ENCODE measurements at regions not wholly inside any gene's neighbourhood (a gene's known extent, or its start where the extent isn't known, plus 50 kb on each side); places are given as distances from the start of the nearest gene placed in this dataset.

DNA sequence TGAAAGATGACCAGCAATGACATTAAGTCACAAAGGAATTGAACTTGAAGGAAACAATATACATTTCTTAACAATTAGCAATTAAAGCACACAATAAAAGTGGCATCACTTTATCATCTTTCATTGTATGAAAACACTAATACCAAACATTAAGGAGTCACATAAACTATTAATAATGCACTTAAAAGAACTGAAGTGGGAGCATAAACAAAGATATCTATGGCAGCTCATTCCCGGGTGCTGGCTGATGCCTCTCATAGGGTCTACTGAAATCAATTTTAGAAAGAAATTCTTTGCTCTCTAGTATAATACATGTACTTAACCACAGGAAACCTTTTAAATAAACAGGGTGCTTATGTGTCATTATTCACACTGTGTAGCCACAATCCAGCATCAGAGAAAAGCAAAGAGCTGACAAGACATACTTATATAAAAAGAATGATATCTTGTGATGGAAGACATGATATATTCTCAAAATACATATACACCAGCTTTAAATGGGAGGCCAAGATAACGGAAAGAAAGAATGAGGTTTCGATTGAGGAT, 1207.8 kb downstream of the EFNB2 start:
- no peak for DNase-seq (ENCODE audit: low read depth in 2 of 2)

DNA sequence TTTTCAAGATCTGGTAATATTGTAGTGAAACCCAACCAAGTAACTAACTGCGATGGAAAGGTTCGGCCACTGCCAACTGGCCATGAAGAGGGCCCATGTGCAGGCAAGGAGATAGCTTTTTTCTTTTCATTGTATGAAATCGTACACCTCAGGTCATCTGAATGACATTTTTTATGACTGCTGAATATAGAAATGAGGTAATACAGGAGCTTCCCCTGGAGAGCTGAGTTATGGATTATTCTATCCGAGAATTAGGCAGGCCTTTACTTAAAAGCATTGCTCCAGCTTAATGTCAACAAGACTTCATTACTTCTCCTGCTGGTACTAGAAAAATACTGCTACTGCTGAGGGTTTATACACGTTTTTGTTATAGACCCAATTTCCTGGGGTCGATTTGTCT, 1215.6 kb downstream of the EFNB2 start:
- DNase-seq (ENCODE audit: low read depth in 2 of 2) = no peak

DNA sequence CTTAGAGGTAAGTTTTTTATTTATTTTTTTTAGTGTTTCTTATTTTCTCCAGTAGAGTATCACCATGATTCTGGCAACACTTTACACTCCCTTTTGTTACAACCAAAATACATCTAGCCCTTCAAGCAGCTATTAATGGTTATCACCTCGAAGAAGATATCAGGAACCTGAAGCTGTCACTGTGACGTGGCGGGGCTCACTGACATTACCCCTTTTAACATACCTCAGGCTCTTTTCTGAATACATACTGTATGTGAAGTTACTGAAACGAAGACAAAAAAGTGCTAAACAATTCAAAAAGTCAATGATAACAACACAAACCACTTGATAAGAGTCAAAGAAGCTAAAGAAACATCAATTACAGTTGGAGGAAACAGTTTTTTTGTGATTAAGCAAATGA, 1218.7 kb downstream of the EFNB2 start:
- DNase-seq (ENCODE audit: low read depth in 2 of 2) = no peak

DNA sequence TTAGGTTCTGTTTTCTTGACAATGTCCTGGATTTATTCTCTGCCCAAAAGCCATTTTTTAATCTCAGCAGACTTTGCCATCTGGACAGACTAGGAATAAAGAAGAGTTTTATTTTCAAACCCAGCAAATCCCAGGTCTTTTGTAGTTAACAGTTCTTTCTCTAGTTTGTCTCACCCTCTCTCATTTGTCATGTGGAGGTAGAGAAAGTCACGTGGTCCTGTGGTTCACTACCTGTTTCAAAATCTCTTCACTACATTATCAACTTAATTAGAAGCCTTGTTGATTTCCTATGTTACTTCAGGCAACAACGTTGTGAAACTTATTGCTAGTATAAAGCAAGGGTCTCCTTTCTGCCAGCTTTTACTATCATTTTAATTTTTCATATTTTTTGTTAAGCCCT, 1222.6 kb downstream of the EFNB2 start:
- DNase-seq (ENCODE audit: low read depth in 2 of 2) = no peak

DNA sequence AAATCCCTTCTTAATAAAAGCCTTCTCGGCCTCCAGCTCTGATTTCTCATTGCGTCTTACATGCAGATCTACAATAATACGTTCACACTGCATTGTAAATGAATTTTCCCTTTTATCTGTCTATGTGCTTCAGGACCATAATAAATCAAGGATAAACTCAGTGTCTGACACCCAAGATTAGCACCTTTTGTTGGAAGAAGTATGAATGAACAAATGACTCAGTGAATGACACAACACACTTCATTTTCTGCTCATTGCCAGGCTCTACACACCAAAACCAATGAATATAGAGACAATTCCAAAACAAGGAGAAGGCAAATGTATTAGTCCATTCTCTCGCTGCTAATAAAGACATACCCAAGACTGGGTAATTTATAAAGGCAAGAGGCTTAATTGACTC, 1224.4 kb downstream of the EFNB2 start:
- no peak for DNase-seq (ENCODE audit: low read depth in 2 of 2)

DNA sequence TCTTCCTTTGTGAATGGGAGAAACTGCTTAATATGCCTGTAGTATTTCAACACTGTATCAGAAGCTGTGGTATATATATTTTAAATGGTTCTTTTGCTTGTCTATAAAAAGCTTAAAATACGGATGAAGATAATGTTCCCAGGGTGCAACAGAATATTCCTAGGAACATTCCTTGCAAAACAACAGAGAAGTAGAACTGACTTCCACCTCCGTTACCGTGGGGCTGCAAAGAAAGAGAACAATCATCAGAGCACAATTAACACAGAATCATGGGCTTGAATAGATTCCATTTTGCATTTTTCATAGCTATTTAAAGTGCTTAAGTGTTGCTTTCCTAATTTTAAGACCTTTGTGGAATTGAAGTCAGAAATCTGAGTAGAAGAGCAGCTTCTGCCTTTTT, 1227.7 kb downstream of the EFNB2 start:
- no peak for DNase-seq (ENCODE audit: low read depth in 2 of 2)

DNA sequence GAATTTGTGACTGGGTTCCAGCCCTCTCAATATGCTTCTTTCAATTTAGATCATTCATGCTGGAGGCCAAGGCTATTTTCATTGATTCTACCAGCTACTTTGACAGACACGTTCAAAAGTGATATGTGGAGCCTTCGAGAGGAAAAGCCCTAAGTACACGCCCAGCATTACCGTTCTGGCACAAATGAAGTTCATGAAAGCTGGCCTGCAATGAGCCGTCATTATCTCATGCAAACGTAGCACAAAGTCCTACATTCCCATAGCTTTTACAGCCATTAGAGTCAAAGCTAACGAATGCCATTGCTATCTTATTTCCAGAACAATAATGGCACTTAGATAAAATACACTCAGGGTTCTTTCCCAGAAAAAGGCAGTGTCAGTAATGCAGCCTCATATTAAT, 1237.6 kb downstream of the EFNB2 start:
- no peak for DNase-seq (ENCODE audit: low read depth in 2 of 2)

DNA sequence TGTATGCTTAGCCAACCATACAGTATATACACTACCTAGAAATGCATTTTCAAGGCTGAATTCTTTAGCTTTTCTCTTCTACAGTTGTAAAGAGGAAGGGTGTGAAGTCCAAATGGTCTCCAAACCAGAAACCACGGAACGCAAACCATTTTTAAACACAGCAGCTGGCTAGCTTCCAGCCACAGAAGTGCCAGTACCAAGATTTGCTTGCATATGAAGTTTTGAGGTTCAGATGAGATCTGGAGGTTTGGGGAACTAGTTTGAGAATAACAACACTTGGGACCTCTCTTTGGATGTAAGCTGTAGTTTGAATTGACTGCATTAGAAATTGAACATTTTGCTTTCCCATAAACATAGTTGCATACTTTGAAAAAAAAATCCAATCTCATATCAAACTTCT, 1243.5 kb downstream of the EFNB2 start:
- no peak for DNase-seq (ENCODE audit: low read depth in 2 of 2)

DNA sequence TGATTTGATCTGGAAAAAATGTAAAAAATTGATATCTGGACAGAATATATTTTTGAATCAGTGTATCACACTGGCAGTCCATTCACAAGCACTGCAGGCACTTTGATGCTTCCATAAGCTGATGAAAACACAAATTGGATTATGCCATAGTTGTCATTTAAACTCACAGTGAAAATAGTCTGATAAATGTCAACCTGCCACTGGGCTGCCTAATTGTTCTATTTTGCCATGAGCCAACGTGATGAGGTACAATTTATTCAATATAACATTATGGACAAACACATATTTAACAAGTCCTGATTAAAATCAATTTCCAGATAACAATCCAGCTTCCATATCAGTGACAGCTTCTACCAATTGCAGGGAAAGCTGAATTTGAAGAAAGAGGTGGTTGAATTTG, 1244.9 kb downstream of the EFNB2 start:
- no peak for DNase-seq (ENCODE audit: low read depth in 2 of 2)

DNA sequence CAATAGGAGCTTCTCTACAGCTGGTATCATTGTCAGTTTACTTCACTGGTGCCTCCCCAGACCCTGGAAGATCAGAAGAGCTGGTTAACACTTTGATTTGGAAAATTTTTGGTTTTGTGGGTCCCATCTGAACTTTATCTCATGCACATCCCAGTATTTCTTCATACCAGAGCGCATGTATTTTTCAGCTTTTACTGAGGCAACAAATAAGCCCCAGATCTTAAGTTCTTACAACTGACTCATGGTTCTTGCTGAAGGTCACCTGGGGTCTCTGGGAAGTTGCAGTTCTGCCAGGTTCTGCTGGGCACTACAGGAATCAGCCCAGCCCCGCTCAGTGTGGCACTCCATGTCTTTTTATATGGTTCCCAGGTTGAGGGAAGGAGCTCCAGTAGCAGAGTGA, 1249.9 kb downstream of the EFNB2 start:
- no peak for DNase-seq (ENCODE audit: low read depth in 2 of 2)

DNA sequence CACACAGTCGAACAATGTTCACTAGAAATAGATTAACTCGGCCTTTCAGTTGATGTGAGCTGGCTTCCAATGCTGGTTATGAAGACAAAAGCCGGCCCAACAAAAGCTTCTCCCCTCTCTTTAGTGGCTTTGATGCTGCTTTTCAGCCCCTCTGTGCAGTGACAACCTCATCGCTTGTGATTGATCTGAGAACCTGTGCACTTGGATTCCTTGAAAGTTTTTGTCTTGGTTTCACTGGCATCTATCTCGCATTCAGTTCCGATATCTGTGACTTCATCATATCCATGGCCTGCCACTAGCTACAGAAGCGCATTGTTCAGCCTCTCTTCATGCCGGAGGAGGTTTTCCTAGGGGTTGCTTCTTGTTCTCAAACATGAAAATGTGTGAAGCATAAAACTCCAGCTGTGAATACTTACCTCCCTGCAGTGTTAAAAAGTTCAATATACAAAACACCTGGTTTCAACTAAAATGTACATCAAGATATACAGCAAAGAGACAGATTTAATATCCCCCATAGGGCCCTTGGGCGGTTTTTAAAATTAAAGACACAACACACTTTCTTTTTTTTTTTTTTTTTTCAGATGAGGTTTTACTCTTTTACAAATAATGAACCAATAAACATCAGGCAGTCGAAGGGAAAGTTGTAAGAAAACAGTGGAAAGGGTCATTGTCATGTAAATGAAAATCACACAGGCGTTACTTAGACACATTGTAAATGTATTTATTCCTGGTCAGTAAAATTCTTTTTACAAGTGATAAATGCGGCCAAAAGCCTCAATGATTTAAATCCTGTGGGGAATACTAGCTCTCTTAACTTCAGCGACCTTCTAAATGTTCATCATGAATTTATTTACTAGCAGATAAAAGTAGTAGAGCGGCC, 1252.8 kb downstream of the EFNB2 start:
- no peak for DNase-seq (ENCODE audit: low read depth in 2 of 2)

DNA sequence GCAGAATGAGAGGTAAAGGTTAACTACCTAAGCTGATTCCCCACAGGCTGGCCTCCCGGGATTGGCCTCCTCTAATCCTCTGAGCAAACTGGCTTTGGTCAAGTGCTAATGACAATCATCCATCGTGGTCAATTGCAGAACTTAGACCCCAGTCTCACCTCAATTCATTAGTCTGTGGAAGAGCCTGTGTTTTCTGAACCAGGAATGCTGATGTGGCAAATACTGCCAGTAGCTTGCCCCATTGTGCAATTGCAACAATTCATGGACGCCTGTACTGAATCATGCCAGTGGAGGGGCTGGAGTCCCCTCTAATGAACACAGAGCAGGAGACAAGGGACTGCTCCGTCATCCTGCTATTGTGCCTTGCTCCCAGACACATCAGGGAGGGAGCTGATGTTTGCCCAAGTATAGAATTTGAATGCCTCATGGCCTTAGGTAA, 1256.5 kb downstream of the EFNB2 start:
- DNase-seq (ENCODE audit: low read depth in 2 of 2) = no peak

DNA sequence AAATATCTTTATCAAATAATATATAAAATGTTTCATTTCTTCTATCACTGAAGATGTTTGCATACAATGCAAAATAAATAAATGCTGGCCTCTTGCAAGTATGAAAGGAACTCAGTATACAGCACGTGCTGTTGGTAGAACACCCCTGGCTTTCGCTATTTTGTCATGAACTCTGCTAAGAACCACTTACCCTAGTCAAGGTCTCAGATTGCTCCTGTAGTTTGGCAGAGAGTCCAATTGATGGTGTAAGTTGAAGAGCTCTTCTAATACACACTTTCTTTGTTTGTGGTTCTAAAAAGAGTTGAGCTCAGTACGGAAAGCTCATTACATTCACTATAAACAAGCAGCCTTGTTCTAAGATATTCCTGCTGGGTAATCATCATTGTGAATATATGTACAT, 1258.9 kb downstream of the EFNB2 start:
- no peak for DNase-seq (ENCODE audit: low read depth in 2 of 2)

DNA sequence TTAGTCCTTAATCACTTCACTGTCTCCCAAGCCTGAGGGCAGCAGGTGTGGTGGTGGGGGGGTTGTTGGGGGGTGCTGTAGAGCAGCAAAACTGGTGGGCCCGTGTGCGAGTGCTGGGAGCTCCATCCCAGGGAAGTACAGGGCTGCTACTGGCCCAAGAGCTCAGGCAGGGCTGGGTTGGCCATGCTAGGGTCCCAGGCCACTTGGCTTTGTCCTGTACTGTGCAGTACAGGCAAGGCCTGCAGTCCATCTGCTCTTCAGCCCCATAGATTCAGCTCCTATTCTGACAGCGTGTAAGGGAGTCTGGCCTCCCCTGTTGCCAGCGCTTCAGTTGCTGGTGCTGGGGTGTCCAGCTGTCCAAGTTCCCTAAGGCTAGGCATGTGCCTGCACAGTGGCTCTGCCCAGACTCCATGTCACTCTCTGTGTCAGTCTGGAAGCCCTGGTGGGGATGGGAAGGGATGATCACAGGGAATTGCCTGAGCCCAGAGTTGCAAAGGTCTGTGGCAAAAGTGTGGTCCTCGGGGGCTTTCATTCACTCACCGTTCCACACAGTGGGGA, 1261.7 kb downstream of the EFNB2 start:
- no peak for DNase-seq (ENCODE audit: low read depth in 2 of 2)

DNA sequence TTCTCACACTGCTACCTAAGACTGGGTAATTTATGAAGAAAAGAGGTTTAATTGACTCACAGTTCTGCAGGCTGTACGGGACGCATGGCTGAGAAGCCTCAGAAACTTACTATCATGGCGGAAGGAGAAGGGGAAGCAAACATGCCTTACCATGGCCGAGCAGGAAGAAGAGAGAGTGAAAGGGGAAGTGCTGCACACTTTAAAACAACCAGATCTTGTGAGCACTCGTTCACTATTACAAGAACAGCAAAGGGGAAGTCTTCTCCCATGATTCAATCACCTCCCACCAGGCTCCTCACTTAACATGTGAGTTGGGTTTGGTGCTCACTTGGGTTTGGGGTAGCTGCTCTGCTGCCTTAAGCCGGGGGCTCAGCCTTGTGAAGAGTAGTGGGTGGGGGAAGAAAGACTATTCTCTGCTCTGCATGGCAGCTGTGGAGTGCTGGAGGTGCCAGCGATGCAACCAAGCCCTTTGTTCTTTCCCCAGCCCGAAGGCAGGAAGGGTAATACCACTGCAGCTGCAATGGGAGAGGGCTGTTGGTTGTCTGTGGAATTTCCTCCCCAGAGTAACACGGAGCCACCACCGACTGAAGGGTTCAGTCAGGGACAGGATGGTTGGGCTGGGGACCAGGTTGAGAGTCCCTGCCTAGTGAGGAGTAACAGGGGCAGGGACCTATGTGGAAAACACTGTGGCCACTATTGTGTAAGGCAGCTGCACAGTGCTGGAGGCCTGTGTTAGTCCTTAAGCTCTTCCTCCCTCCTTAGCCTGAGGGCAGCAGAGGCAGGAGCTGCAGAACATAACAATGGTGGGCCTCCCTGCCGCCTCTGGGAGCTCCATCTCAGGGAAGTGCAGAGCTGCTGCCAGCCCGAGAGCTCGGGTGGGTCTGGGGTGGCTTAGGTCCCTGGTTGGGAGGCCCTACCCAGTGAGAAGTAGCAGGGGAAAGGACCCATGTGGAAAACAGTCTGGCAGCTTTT, 1262.5 kb downstream of the EFNB2 start:
- DNase-seq (ENCODE audit: low read depth in 2 of 2) = no peak

DNA sequence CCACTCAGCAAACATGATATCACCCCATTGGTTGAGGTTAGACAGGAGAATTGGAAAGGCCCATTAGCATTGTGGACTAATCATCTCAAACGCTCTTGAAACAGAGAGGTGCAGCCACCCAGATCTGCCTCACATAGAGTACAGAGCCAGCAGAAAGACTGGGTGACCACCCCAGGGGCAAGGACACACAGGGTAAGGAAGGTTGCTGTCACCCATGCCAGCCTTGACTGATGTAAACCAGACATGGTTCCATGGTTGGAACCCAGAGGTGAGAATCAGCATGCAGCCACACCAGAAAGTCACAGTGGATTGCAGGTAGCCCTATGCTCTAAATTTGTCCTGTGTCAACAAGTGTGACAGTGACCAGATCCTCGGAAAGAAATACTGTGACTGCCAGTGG, 1268.8 kb downstream of the EFNB2 start:
- DNase-seq (ENCODE audit: low read depth in 2 of 2) = no peak

DNA sequence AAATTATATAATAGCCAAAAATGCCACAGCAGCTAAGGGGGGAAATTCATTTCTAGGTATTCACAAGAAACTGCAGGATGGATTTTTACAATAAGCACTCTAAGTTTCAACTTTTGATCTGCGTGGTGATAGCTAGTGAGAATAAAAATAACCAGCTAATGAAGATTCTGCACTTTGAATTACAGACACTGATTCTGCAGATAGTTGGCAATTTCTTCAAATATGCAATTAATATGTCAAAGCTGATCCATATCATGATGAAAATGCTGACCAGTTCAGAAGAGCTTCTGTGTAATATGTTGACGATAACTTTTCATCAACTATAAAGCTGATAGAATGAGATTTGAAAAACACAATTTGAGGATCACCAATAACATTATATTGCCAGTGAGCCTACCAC, 1272.9 kb downstream of the EFNB2 start:
- no peak for DNase-seq (ENCODE audit: low read depth in 2 of 2)

DNA sequence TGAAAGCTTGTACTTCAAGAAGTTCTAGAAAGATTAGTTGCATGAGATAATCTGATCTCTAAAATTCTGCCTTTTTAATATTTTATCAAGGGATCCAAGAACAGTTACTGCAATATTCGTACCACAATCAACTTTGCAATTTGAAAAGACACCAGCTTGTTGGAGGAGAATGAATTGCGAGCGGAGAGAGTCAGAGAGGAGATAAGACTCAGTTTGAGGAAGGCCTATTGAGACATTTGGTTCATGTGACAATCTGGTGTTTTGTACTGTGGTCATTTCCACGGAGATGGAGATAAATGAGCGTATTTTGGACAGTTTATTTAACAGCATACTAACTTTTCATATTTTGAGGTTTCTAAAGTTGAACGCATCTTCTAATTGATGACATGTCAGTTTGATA, 1276.0 kb downstream of the EFNB2 start:
- DNase-seq (ENCODE audit: low read depth in 2 of 2) = no peak

DNA sequence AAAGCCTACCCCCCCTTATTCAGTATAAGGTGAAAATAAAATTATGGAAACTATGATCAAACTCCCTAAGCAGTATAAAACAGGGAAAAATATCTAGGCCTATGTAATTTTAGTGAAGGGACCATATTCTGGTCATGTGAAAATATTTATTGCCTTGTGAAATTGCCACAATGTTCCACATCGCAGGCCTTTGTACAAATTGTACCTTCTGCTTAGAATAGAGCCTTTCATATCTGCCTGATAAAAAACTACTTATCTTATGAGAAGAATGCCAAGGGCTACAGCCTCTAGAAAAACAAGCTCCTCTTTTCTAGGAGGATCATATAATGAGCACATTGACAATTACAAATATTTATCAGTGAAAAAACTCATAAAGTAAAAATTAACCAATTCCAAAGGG, 1280.0 kb downstream of the EFNB2 start:
- DNase-seq (ENCODE audit: low read depth in 2 of 2) = no peak

DNA sequence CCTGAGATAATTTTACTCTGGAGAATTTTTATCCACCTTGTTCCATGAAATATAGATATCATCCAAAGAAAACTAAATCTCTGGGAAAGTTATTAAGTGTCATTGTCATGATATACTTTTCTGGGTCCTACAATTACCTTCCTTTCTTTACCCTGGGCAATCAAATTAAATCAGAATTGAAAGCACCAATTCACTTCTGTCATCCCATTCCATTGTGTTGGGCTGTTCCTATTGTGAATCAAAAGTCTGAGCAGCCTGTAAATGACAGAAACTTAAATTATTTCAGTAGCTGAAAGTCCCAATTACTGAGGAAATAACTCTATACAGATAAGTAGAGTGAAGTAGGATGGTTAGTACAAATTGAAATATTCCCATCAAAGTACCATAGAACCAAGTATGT, 1284.2 kb downstream of the EFNB2 start:
- DNase-seq (ENCODE audit: low read depth in 2 of 2) = no peak

DNA sequence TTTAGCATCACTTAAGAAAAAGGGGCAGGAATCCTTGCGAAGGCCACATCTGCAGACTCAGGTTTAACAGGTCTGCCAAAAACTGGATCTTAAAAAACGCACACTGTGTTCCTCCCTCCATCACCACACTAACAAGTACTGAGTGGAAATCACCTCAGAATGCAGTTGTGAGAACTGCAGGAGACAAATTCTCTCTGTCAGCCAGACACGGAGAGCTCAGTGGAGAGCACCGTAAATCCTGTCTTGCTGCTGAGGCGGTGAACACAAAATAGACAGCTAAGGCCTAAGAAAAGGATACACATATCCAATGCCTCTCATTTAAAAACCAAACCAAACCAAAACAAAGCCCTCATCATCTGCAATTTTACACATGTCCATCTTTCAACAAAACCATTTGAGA, 1287.6 kb downstream of the EFNB2 start:
- no peak for DNase-seq (ENCODE audit: low read depth in 2 of 2)

DNA sequence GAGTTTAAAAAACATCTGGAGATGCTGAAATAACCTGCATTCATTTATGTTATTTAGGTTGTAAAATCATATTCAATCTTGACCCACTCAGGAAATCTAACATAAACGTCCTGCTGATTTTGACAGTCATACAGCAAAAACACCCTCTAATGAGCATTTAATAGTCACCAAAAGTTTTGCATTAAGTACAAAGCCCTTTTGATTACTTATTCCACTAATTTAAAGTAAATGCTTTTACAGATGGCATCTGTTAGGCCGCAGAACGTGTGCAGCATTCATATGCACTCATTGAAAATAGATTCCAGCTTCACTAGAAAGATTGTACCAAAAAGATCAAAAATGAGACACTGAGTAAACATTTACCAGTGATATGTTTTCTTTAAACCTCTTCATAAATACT, 1295.1 kb downstream of the EFNB2 start:
- DNase-seq (ENCODE audit: low read depth in 2 of 2) = no peak
